GM21529 (cell line): ENCODE measurements at regions not wholly inside any gene's neighbourhood (a gene's known extent, or its start where the extent isn't known, plus 50 kb on each side); places are given as distances from the start of the nearest gene placed in this dataset.

ENCODE experiments used
- ATAC-seq: cut with Tn5 transposase; IDR thresholded peaks from one replicate; pipeline ENCODE4 v1.9.1; 2021; ENCODE audit not compliant: unreplicated experiment

- no peak for ATAC-seq
Observed at GRCh38 chr5:5017827-5018577, 122.1 kb upstream of the ADAMTS16 start.

- no peak for ATAC-seq
Observed at GRCh38 chr5:5018578-5018970, 121.6 kb upstream of the ADAMTS16 start.

GRCh38 chr5:5021436-5021835 lies 118.7 kb upstream of the ADAMTS16 start:
- no peak for ATAC-seq

GRCh38 chr5:5025098-5025773 lies 114.9 kb upstream of the ADAMTS16 start:
- ATAC-seq = no peak

- ATAC-seq = no peak
Observed at GRCh38 chr5:5025774-5026408, 114.2 kb upstream of the ADAMTS16 start.

- no peak for ATAC-seq
Observed at GRCh38 chr5:5026409-5026785, 113.7 kb upstream of the ADAMTS16 start.

GRCh38 chr5:5031665-5032064 lies 108.5 kb upstream of the ADAMTS16 start:
- no peak for ATAC-seq

- no peak for ATAC-seq
Observed at GRCh38 chr5:5037674-5038073, 102.5 kb upstream of the ADAMTS16 start.

GRCh38 chr5:5039918-5040317 lies 100.2 kb upstream of the ADAMTS16 start:
- ATAC-seq = no peak

- ATAC-seq = no peak
Observed at GRCh38 chr5:5040712-5041111, 99.4 kb upstream of the ADAMTS16 start.

GRCh38 chr5:5042806-5043205 lies 97.3 kb upstream of the ADAMTS16 start:
- no peak for ATAC-seq

GRCh38 chr5:5043346-5043745 lies 96.8 kb upstream of the ADAMTS16 start:
- no peak for ATAC-seq

GRCh38 chr5:5044247-5044840 lies 95.8 kb upstream of the ADAMTS16 start:
- no peak for ATAC-seq

GRCh38 chr5:5046680-5047502 lies 93.2 kb upstream of the ADAMTS16 start:
- ATAC-seq = peak; percentile 90

- no peak for ATAC-seq
Observed at GRCh38 chr5:5050801-5051200, 89.3 kb upstream of the ADAMTS16 start.

GRCh38 chr5:5055712-5056111 lies 84.4 kb upstream of the ADAMTS16 start:
- no peak for ATAC-seq

- no peak for ATAC-seq
Observed at GRCh38 chr5:5061836-5062235, 78.3 kb upstream of the ADAMTS16 start.

- ATAC-seq = no peak
Observed at GRCh38 chr5:5062525-5063302, 77.4 kb upstream of the ADAMTS16 start.

GRCh38 chr5:5063533-5063953 lies 76.6 kb upstream of the ADAMTS16 start:
- ATAC-seq = no peak

- ATAC-seq = no peak
Observed at GRCh38 chr5:5065472-5065871, 74.7 kb upstream of the ADAMTS16 start.
